Caco-2 (cell line): ENCODE measurements at regions not wholly inside any gene's neighbourhood (a gene's known extent, or its start where the extent isn't known, plus 50 kb on each side); places are given as distances from the start of the nearest gene placed in this dataset.

Experiments
- BruUV-seq: library from RNA; stranded (reverse); fragments of 400-500 nt; replicated peaks from 2 replicates; lab custom pipeline; 2021; lab: Mats Ljungman, UMichigan
- CTCF ChIA-PET: fragments of 300-600 bp; sonication (Branson Sonifier 250); formaldehyde crosslinking; loops from one replicate; lab custom pipeline; 2022; ENCODE audit warnings: antibody characterized with exemption; lab: Charles Lee
- POLR2A ChIA-PET: fragments of 300-600 bp; sonication (Branson Sonifier 250); formaldehyde crosslinking; loops from one replicate; lab custom pipeline; 2022; ENCODE audit warnings: antibody characterized with exemption; lab: Charles Lee
- DNase-seq, 2 experiments: peaks; one replicate each; pipeline versions ENCODE4 v3.0.0 to v3.0.0-alpha.2; 2020 to 2022
- H3K27me3 ChIP-seq: replicated peaks from 2 replicates; pipeline ENCODE4 v1.6.0; 2011; ENCODE audit warnings: low read length; ENCODE audit not compliant: control insufficient read depth, insufficient read depth
- H3K36me3 ChIP-seq: 2 replicates; pipeline ENCODE4 v1.5.1; 2011; ENCODE audit warnings: low read length; ENCODE audit not compliant: control insufficient read depth, insufficient read depth
- H3K4me1 ChIP-seq: fragments of 250-450 bp; sonication (Bioruptor Pico); 2 replicates; pipeline ENCODE4 v1.5.1; 2020; ENCODE audit warnings: mild to moderate bottlenecking
- H3K4me3 ChIP-seq: 2 replicates; pipeline ENCODE4 v1.5.1; 2011; ENCODE audit warnings: low read depth, mild to moderate bottlenecking, control low read depth, low read length
- H3K9me3 ChIP-seq: fragments of 250-450 bp; sonication (Bioruptor Pico); 2 replicates; pipeline ENCODE4 v1.5.1; 2020; ENCODE audit warnings: mild to moderate bottlenecking, moderate library complexity
- H3K27ac Mint-ChIP-seq: one replicate; pipeline ENCODE4 v1.8.0; 2022; ENCODE audit warnings: mixed read lengths; ENCODE audit not compliant: unreplicated experiment
- H3K27me3 Mint-ChIP-seq: one replicate; pipeline ENCODE4 v1.8.0; 2022; ENCODE audit warnings: mixed read lengths; ENCODE audit not compliant: insufficient read depth, unreplicated experiment
- H3K36me3 Mint-ChIP-seq: one replicate; pipeline ENCODE4 v1.8.0; 2022; ENCODE audit warnings: mild to moderate bottlenecking, mixed read lengths; ENCODE audit not compliant: insufficient read depth, unreplicated experiment
- H3K4me1 Mint-ChIP-seq: one replicate; pipeline ENCODE4 v1.8.0; 2022; ENCODE audit warnings: low read depth, mixed read lengths; ENCODE audit not compliant: unreplicated experiment
- H3K4me3 Mint-ChIP-seq: one replicate; pipeline ENCODE4 v1.8.0; 2022; ENCODE audit warnings: mild to moderate bottlenecking, moderate library complexity, mixed read lengths; ENCODE audit not compliant: unreplicated experiment
- H3K9me3 Mint-ChIP-seq: one replicate; pipeline ENCODE4 v1.8.0; 2022; ENCODE audit warnings: mixed read lengths; ENCODE audit not compliant: unreplicated experiment
- intact Hi-C: fragments of 100-400 bp; cut with micrococcal nuclease; formaldehyde crosslinking; loops from one replicate; pipeline ENCODE4 v1.10.0; 2022; ENCODE audit not compliant: unreplicated experiment
- TF ChIP-seq, protein P1 (sequence below), 2 experiments: fragments of 200-600 bp in 1 of 2; IDR thresholded peaks; 1 replicate in 1 of 2; 2 replicates in 1 of 2; pipeline versions ENCODE4 v1.5.1 to v1.8.0; 2011 to 2022; ENCODE audit warnings: antibody characterized with exemption in 1 of 2, control low read depth in 1 of 2, inconsistent platforms in 1 of 2, low read depth in 1 of 2, low read length in 1 of 2, mild to moderate bottlenecking in 1 of 2, moderate library complexity in 1 of 2; ENCODE audit not compliant: insufficient read depth in 1 of 2, severe bottlenecking in 1 of 2, unreplicated experiment in 1 of 2

DNA sequence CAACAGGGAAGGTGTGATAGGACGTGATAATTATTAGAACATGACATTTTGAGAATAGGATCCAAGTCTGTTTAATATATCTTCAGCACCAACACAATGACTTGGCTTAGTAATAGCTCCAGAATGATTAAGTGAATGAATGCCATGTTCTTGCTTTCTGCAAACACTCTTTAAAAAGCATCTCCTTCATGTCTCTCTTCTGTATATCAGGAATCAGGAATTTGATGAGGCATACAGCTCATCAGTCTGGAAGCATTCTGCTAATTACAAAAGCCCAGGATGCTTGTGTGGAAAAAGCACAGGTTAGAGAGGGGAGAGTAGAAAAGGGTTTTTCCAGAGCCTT lies 113.0 kb upstream of the ZNF648 start:
- Mint-ChIP-seq H3K9me3 (no peaks in the 10 kb centered on the region), H3K36me3 (no peaks in the 10 kb centered on the region), H3K4me3 (no peak overlapping the region), H3K27ac (no peak overlapping the region), H3K4me1 (peaks cover 6% of the 10 kb centered on the region), H3K27me3 (no peaks in the 10 kb centered on the region)
- ChIA-PET CTCF (no interaction called here), POLR2A (no interaction called here)
- Histone ChIP-seq H3K27me3 (no peaks in the 10 kb centered on the region), H3K4me3 (no peak overlapping the region), H3K9me3 (no peaks in the 10 kb centered on the region), H3K4me1 (no peaks in the 10 kb centered on the region), H3K36me3 (no peaks in the 10 kb centered on the region)
- TF ChIP-seq, protein P1, sequence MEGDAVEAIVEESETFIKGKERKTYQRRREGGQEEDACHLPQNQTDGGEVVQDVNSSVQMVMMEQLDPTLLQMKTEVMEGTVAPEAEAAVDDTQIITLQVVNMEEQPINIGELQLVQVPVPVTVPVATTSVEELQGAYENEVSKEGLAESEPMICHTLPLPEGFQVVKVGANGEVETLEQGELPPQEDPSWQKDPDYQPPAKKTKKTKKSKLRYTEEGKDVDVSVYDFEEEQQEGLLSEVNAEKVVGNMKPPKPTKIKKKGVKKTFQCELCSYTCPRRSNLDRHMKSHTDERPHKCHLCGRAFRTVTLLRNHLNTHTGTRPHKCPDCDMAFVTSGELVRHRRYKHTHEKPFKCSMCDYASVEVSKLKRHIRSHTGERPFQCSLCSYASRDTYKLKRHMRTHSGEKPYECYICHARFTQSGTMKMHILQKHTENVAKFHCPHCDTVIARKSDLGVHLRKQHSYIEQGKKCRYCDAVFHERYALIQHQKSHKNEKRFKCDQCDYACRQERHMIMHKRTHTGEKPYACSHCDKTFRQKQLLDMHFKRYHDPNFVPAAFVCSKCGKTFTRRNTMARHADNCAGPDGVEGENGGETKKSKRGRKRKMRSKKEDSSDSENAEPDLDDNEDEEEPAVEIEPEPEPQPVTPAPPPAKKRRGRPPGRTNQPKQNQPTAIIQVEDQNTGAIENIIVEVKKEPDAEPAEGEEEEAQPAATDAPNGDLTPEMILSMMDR (IDR thresholded peaks at IDR 0.05; ENCODE audit: insufficient read depth in 1 of 2, low read depth in 1 of 2, low read length in 1 of 2, severe bottlenecking in 1 of 2, unreplicated experiment in 1 of 2) = no peak
- intact Hi-C loops = no loop called here
- DNase-seq = no peak
- no TSS peak for BruUV-seq

DNA sequence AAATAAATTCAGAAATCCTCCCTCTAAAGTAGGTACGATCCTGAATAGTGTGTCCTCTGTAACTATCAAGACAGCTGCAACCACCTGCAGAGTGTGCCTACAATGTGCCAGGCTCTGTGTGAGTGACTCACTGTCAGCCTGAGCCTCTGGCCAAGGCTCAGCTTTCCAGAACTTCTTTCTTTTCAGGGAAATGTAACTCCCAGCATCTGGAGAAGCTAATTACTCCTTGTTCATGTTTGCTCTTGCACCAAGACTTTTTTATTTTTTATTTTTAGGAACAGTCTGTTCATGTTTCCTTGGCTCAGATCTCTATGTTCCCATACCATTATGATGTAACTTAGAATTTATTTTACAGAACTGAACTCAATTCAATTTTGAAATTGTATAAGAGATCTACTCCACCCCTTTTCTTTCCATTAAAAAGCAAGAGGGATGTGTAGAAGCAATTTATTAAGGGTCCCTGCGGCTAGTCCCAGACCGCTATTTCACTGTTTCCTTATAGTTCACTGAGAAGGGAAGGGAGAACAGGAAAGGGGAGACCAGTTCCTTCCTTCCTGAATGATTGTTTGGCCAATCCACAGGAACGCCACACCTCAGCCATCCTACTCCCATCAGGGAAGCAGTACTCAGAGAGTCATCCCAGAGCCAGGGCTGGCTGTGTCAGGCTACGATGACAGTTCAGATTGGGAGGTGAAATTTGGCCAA lies 112.4 kb upstream of the ZNF648 start:
- no peaks in the 10 kb centered on the region for H3K9me3 Mint-ChIP-seq
- no TSS peak for BruUV-seq
- no peak overlapping the region for H3K4me3 Mint-ChIP-seq
- Histone ChIP-seq H3K9me3 (no peaks in the 10 kb centered on the region), H3K36me3 (no peaks in the 10 kb centered on the region), H3K4me1 (no peaks in the 10 kb centered on the region), H3K4me3 (no peak overlapping the region), H3K27me3 (no peaks in the 10 kb centered on the region)
- POLR2A ChIA-PET = no interaction called here
- no peaks in the 10 kb centered on the region for H3K36me3 Mint-ChIP-seq
- peaks cover 6% of the 10 kb centered on the region for H3K4me1 Mint-ChIP-seq
- DNase-seq = no peak
- CTCF ChIA-PET = no interaction called here
- H3K27ac Mint-ChIP-seq = no peak overlapping the region
- intact Hi-C loops = no loop called here
- H3K27me3 Mint-ChIP-seq = no peaks in the 10 kb centered on the region
- TF ChIP-seq, protein P1 (IDR thresholded peaks at IDR 0.05; ENCODE audit: insufficient read depth in 1 of 2, low read depth in 1 of 2, low read length in 1 of 2, severe bottlenecking in 1 of 2, unreplicated experiment in 1 of 2) = no peak

DNA sequence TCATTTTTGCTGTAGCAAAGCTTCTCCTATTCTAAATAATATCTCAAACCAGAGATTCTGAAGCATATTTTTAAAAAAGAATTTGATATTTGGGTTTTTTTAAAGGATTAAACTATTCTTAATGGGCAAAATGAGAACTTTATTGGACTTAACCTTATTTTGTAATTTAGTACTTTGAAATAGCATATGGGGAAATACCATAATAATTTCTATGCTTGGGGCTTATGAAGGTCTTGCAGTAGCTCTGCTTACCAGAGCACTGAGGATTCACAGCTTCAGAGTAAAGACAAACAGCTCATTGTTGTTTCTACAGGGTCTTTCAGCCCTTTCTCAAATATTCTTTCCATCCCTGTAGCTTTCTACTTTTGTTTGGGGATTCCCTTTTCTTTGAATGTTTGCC lies 111.2 kb upstream of the ZNF648 start:
- H3K4me1 Mint-ChIP-seq = peaks cover 6% of the 10 kb centered on the region
- H3K9me3 Mint-ChIP-seq = no peaks in the 10 kb centered on the region
- TF ChIP-seq, protein P1 (IDR thresholded peaks at IDR 0.05; ENCODE audit: insufficient read depth in 1 of 2, low read depth in 1 of 2, low read length in 1 of 2, severe bottlenecking in 1 of 2, unreplicated experiment in 1 of 2) = no peak
- intact Hi-C loops = no loop called here
- no peaks in the 10 kb centered on the region for H3K27me3 Mint-ChIP-seq
- H3K4me3 ChIP-seq = no peak overlapping the region
- no peak overlapping the region for H3K4me3 Mint-ChIP-seq
- H3K4me1 ChIP-seq = no peaks in the 10 kb centered on the region
- no peak overlapping the region for H3K27ac Mint-ChIP-seq
- no peaks in the 10 kb centered on the region for H3K36me3 Mint-ChIP-seq
- ChIA-PET CTCF (interaction anchor here (0.6 kb wide), 1 partner anchor 36 kb away, joined by 3 read pairs; no protein-coding TSS in a partner anchor), POLR2A (no interaction called here)
- no peaks in the 10 kb centered on the region for H3K9me3 ChIP-seq
- H3K36me3 ChIP-seq = no peaks in the 10 kb centered on the region
- no TSS peak for BruUV-seq
- no peaks in the 10 kb centered on the region for H3K27me3 ChIP-seq
- DNase-seq = no peak
